ENCODE measurements at regions not wholly inside any gene's neighbourhood (a gene's known extent, or its start where the extent isn't known, plus 50 kb on each side); places are given as distances from the start of the nearest gene placed in this dataset.
"Not testable (repeated sequence)": the region's sequence is repeated elsewhere in the genome, so short reads cannot be mapped to it uniquely, and the experiment has no call there.

- no peak for DNase-seq
Measured at GRCh38 chr7:81030472-81030871, 111.6 kb upstream of the SEMA3C start.

- no peak for DNase-seq
Measured at GRCh38 chr7:81029511-81029910, 110.7 kb upstream of the SEMA3C start.

DNA sequence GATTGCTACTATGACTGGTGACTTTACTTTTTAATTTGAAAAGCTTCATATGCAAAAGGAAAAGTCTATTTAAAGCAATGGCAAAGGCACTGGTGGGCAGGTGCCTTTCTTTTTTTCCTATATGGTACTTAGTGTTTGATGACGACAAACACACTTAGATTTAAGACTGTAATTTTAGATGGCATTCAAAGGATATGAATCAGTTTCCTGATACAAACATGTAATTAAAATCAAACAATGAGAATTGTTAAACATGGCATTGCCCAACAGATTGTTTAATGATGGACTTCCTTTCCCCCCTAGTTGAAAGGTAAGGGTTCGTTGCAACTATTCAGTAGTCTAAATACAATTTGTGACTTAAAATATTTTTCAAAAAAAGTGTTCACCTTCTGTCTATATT lies 106.5 kb upstream of the SEMA3C start:
- no peak for DNase-seq

- no peak for DNase-seq
Measured at GRCh38 chr7:81014908-81015307, 96.1 kb upstream of the SEMA3C start.

DNA sequence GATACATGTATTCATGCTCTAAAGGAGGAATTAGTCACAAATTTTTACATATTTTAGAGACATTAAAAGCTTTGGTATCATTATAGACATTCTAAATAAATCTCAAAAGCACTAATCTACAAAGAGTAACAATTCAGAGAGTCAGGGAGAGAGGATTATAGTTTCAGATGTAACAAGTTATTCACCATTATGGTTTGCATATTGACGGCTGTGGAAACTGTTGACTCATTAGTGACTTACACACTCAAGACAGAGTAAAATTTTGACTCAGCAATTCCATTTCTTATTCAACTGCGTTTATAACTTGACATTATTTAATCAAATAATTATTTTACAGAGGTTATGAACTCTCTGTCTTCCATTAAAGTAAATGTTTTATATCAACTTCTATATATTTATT lies 95.4 kb upstream of the SEMA3C start:
- peak; percentile 38 for DNase-seq

- peak; percentile 68 for DNase-seq
Measured at GRCh38 chr7:81013083-81013817, 94.4 kb upstream of the SEMA3C start.

- no peak for DNase-seq
Measured at GRCh38 chr7:81008901-81009300, 90.0 kb upstream of the SEMA3C start.

DNA sequence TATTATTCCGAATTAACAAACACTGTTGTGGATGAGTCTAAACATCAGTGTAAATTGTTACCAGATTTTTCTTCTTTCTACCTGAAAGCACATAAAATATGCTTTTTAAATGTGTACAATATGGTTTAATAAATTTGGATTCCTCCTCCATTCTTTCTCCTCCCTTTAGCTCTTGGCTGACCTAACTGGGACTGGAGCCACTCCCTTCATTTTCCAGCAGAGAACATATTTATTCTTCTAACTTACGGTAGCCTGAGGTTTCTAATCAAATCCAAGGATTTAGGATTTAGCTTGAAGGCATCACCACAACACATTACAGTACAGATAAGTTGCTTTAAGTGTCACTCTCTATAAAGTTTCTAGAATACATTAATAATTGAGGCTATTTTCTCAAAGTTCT lies 88.2 kb upstream of the SEMA3C start:
- no peak for DNase-seq

GRCh38 chr7:81005254-81005653 lies 86.4 kb upstream of the SEMA3C start:
- no peak for DNase-seq

DNA sequence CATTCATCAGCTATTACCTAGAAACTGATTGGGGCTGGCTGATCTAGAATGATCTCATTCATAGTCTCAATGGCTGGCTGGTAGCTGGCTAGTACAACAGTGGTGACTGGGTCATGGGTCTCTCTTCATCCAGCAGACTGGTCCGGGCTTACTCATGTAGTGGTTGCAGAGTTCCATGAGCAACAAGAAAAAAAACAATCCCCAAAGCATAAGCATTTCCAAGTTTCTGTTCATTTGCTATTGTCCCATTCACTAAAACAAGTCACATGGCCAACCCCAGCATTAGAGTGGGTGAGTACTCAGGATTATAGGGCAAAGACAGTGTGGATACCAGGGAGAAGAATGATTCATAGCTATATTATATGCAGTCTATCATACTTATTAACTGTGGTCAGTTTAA lies 85.2 kb upstream of the SEMA3C start:
- peak; percentile 26 for DNase-seq

DNA sequence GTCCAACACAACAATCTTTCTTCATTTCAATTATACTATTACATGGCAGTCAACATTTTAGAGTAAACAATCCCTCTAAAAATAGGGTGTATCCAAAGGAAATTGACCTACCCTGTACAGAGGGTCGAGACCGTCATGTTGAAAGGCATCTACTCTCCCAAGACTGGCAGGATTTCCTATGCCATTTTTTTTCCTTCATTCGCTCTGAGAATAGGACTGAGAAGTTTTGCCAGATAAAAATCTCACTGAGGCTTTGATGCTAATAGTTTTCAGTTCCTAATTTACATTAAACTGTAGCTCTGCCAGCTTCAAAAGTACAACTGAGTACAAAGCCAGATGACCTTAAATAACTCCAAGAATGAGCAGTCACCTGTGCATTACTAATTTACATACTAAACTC lies 84.5 kb upstream of the SEMA3C start:
- DNase-seq = no peak

GRCh38 chr7:81002421-81002820 lies 83.6 kb upstream of the SEMA3C start:
- no peak for DNase-seq

- DNase-seq = no peak
Measured at GRCh38 chr7:80999771-81000170, 80.9 kb upstream of the SEMA3C start.

DNA sequence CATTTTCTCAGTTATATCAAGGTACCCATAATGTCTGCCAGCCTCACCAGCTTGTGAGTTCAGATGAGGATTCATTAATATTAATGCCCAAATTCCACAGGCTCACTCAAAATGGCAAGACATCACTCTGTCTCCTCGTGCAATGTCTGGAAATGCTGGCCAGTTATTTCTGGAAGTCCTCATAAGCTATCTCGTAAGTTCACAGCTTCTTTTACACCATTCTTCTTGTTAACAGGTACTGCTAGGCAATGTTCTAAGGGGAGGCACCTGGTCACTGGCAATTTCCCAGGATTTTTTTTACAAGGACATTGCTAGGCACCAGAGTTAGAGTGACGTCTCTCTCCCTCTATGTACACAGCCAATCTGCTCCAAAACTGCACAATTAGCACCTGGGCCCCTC lies 80.2 kb upstream of the SEMA3C start:
- DNase-seq = no peak

- DNase-seq = no peak
Measured at GRCh38 chr7:80997841-80998240, 79.0 kb upstream of the SEMA3C start.

DNA sequence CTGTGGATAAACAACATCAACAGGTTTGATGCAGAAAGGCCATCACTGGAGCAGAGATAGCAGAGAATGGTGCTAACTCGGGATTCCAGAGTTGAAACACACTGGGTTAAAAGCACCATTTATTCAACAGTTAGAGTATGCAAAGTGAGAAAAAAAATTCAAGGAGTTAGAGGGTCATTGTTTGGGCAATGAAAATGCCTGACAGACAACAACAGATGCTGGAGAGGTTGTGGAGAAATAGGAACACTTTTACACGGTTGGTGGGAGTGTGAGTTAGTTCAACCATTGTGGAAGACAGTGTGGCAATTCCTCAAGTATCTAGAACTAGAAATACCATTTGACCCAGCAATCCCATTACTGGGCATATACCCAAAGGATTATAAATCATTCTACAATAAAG lies 77.4 kb upstream of the SEMA3C start:
- not testable (repeated sequence) for DNase-seq

DNA sequence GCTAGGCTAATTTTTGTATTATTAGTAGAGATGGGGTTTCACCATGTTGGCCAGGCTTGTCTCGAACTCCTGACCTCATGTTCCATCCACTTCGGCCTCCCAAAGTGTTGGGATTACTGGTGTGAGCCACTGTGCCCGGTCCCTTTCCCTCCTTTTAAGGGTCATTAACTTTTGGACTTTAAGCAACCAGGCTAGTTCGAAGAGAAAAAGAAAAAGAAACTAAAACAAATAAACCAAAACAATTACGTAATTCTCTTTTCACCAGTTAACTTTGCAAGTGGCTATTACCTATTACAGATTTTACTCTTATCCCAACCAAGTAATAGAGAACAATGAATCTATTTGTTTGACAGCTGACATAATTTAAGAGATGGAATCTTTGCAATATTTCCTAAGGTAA lies 72.8 kb upstream of the SEMA3C start:
- DNase-seq = no peak

DNA sequence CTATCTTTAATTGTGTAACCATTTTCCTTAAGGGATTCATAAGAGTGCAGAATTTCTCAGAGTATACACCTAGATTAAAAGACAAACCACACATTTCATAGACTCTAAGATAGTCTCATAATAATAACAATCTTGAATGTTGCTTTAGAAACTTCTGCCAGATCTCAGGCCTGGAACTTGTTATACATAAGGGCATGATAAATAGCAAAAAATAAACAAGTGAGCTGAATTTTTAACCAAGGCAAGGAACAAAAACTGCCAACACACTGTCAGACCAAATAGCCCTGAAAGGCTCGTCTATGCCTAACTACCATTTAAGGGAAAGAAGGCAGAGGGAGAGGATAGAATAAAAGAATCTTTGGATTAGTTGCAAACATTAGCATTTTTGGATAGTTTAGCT lies 65.8 kb upstream of the SEMA3C start:
- DNase-seq = no peak

DNA sequence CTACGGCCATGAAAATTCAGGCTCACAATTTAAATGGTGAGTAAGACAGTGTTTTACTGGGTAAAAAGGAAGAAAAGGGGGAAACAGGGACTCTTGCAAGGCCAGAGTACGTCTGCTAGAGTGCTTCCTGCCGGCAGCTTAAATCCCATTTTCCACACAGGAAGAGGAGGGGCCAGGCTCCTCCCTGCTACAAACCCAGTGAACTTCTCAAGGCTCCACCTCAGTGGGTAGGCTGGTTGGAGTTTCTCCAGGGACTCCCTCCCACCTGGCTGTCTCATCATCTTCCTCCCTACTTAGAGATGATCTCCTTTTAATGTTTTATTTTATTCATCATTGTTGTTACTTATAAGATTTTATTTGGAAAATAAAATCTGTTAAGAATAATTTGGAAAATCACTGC lies 62.6 kb upstream of the SEMA3C start:
- no peak for DNase-seq

DNA sequence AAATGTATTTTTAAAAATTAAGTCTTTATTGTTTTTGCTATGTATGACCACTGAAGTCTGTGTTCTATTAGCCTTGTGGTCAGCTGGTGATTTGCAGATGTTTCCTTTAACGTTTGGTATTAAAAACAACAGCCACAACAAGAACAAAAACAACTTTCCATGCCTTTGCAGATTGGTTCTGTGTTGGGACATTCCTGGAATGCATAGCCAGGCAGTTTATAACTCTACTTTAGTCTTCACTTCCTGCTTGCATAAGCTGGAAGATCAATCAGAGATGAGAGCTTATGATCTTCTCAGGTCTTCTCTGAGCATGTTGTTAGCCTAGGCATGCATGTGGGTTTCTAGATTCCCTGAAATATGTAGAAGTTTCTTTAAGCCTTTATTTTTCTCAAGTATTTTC lies 58.9 kb upstream of the SEMA3C start:
- DNase-seq = no peak

DNA sequence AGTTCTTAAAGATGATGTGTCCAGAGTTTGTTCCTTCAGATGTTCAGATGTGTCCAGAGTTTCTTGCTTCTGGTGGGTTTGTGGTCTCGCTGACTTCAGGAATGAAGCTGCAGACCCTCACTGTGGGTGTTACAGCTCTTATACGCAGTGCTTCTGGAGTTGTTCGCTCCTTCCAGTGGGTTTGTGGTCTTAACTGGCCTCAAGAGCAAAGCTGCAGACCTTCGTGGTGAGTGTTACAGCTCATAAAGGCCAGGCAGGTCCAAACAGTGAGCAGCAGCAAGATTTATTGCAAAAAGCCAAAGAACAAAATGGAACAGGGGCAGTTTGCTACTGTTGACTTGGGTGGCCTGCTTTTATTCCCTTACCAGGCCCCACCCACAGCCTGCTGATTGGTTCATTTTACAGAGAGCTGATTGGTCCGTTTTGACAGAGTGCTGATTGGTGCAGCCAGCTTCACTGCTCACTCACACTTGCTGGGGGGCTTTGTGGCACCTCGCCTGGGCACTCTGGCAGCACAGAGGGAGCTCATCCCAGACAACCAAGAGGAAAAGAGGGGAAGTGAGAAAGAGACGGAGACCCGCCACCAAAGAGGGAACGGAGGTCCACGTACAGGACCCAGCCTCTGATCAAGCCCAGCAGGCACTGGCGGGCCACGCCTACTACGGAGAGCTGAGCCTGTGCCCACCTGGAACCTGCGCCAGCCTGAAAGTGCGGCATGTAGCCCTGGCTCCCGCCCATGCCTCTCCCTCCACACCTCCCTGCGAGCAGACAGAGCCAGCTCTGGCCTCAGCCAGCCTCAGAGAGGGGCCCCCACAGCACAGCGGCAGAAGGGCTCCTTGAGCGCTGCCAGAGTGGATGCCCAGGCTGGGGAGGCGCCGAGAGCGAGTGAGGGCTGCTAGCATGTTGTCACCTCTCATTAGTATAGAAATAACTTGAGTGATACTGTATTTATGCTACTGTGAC lies 55.8 kb upstream of the SEMA3C start:
- DNase-seq = no peak

- no peak for DNase-seq
Measured at GRCh38 chr7:80971225-80971624, 52.4 kb upstream of the SEMA3C start.

Measured in fibroblast of upper back skin (primary cell).